Mesenchymal stem cell (in vitro differentiated cells and primary cell): ENCODE measurements at regions not wholly inside any gene's neighbourhood (a gene's known extent, or its start where the extent isn't known, plus 50 kb on each side); places are given as distances from the start of the nearest gene placed in this dataset.

Experiments used
- DNase-seq: peaks from one replicate; pipeline ENCODE4 v3.0.0-alpha.2; 2013
- H2AFZ ChIP-seq: one replicate; pipeline ENCODE4 v1.6.1; 2013; ENCODE audit warnings: low read depth, mild to moderate bottlenecking, control low read depth, inconsistent platforms, low read length, moderate library complexity
- H2AK5ac ChIP-seq: 2 replicates; pipeline ENCODE4 v1.6.1; 2013; ENCODE audit warnings: low read length, moderate library complexity, mild to moderate bottlenecking, inconsistent platforms; ENCODE audit not compliant: severe bottlenecking
- H2BK120ac ChIP-seq: one replicate; pipeline ENCODE4 v1.6.1; 2013; ENCODE audit warnings: low read depth, mild to moderate bottlenecking, inconsistent platforms, low read length, moderate library complexity
- H2BK12ac ChIP-seq, 2 experiments: one replicate each; pipeline ENCODE4 v1.6.1; 2013; ENCODE audit warnings: inconsistent platforms in 2 of 2, low read length in 2 of 2, mild to moderate bottlenecking in 2 of 2, moderate library complexity in 2 of 2, control low read depth in 1 of 2
- H2BK15ac ChIP-seq: one replicate; pipeline ENCODE4 v1.6.1; 2013; ENCODE audit warnings: mild to moderate bottlenecking, low read depth, inconsistent platforms; ENCODE audit not compliant: poor library complexity, severe bottlenecking
- H2BK5ac ChIP-seq: 2 replicates; pipeline ENCODE4 v1.6.1; 2013; ENCODE audit warnings: low read depth, mild to moderate bottlenecking, low read length, control low read depth, inconsistent platforms; ENCODE audit not compliant: poor library complexity, severe bottlenecking
- H3K14ac ChIP-seq, 2 experiments: one replicate each; pipeline ENCODE4 v1.6.1; 2013; ENCODE audit warnings: inconsistent platforms in 2 of 2, low read length in 2 of 2, control low read depth in 1 of 2, mild to moderate bottlenecking in 1 of 2, moderate library complexity in 1 of 2
- H3K18ac ChIP-seq, 2 experiments: one replicate each; pipeline ENCODE4 v1.6.1; 2013; ENCODE audit warnings: inconsistent platforms in 2 of 2, low read length in 2 of 2, control low read depth in 1 of 2, low read depth in 1 of 2, mild to moderate bottlenecking in 1 of 2
- H3K23ac ChIP-seq, 2 experiments: one replicate each; pipeline ENCODE4 v1.6.1; 2013; ENCODE audit warnings: inconsistent platforms in 2 of 2, low read length in 2 of 2, mild to moderate bottlenecking in 2 of 2, moderate library complexity in 2 of 2, control low read depth in 1 of 2
- H3K27ac ChIP-seq: 2 replicates; pipeline ENCODE4 v1.5.1; 2013; ENCODE audit warnings: mild to moderate bottlenecking, moderate library complexity, low read length, control low read depth, inconsistent platforms; ENCODE audit not compliant: poor library complexity, severe bottlenecking
- H3K27me3 ChIP-seq, 2 experiments: 2 replicates each; pipeline versions ENCODE4 v1.6.1 to v1.7.0; 2013; ENCODE audit warnings: low read length in 2 of 2, mild to moderate bottlenecking in 2 of 2, moderate library complexity in 2 of 2, control low read depth in 1 of 2, inconsistent platforms in 1 of 2; ENCODE audit not compliant: control insufficient read depth in 1 of 2, insufficient read depth in 1 of 2
- H3K36me3 ChIP-seq, 2 experiments: 2 replicates each; pipeline versions ENCODE4 v1.6.1 to v1.7.0; 2013; ENCODE audit warnings: low read length in 2 of 2, control low read depth in 1 of 2, inconsistent platforms in 1 of 2, low read depth in 1 of 2, mild to moderate bottlenecking in 1 of 2; ENCODE audit not compliant: insufficient read depth in 2 of 2, control insufficient read depth in 1 of 2
- H3K4ac ChIP-seq, 2 experiments: one replicate each; pipeline ENCODE4 v1.6.1; 2013; ENCODE audit warnings: inconsistent platforms in 2 of 2, low read length in 2 of 2, mild to moderate bottlenecking in 2 of 2, moderate library complexity in 2 of 2, control low read depth in 1 of 2, low read depth in 1 of 2
- H3K4me1 ChIP-seq: 2 replicates; pipeline ENCODE4 v1.6.1; 2013; ENCODE audit warnings: low read depth, low read length, control low read depth; ENCODE audit not compliant: control insufficient read depth, insufficient read depth
- H3K4me2 ChIP-seq: 2 replicates; pipeline ENCODE4 v1.6.1; 2013; ENCODE audit warnings: low read length, mild to moderate bottlenecking, inconsistent platforms; ENCODE audit not compliant: poor library complexity, severe bottlenecking
- H3K4me3 ChIP-seq, 2 experiments: 2 replicates each; pipeline versions ENCODE4 v1.5.1 to v1.7.0; 2013; ENCODE audit warnings: low read length in 2 of 2, mild to moderate bottlenecking in 2 of 2, control low read depth in 1 of 2, low read depth in 1 of 2; ENCODE audit not compliant: insufficient read depth in 1 of 2
- H3K79me1 ChIP-seq: replicated peaks from 2 replicates; pipeline ENCODE4 v1.6.1; 2013; ENCODE audit warnings: mild to moderate bottlenecking, control low read depth, low read length, inconsistent platforms; ENCODE audit not compliant: poor library complexity, severe bottlenecking
- H3K9ac ChIP-seq: 2 replicates; pipeline ENCODE4 v1.7.0; 2013; ENCODE audit warnings: mild to moderate bottlenecking, low read length, moderate library complexity
- H3K9me3 ChIP-seq: 2 replicates; pipeline ENCODE4 v1.7.0; 2013; ENCODE audit warnings: mild to moderate bottlenecking, low read length; ENCODE audit not compliant: control insufficient read depth
- H4K8ac ChIP-seq: one replicate; pipeline ENCODE4 v1.6.1; 2013; ENCODE audit warnings: inconsistent platforms, mild to moderate bottlenecking, low read length, moderate library complexity
- H4K91ac ChIP-seq: one replicate; pipeline ENCODE4 v1.6.1; 2013; ENCODE audit warnings: mild to moderate bottlenecking, low read length, inconsistent platforms
- WGBS: methylation state at CpG from one replicate; pipeline ENCODE4 v1.1.7; 2013; ENCODE audit warnings: mixed read lengths; 5-methylcytosine and 5-hydroxymethylcytosine counted together

DNA sequence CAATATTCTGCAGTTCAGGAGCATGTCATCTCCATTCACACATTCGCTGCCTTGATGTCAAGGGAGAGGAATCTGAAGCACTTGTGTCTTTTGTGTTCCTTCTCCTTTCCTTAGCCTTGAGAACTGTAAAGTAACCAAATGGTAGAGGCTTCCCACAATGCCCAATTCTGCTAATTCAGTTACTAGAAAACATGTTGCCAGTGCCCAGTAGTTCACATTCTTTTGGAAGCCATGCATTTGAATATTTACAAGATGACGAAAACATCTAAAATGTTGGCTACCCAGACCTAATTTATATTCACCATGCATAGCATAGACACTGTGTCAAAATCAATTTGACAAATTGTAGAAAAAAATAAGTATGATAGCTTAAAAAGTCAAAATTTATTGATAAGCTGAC, 852.7 kb upstream of the PHF14 start:
- Histone ChIP-seq H3K27me3 (no peaks in the 10 kb centered on the region), H2AK5ac (no peak overlapping the region), H3K14ac (no peak overlapping the region), H2BK12ac (no peak overlapping the region), H4K91ac (no peak overlapping the region), H4K8ac (no peak overlapping the region), H3K9ac (no peak overlapping the region), H3K4me3 (no peak overlapping the region), H3K4ac (no peak overlapping the region), H3K79me1 (no peaks in the 10 kb centered on the region), H2AFZ (no peak overlapping the region), H3K9me3 (peaks cover 3% of the 10 kb centered on the region), H3K4me2 (no peak overlapping the region), H3K4me1 (no peaks in the 10 kb centered on the region), H3K18ac (peak overlapping the region in 1 of 2 experiments; percentile 43), H3K23ac (no peak overlapping the region), H3K27ac (no peak overlapping the region), H2BK5ac (no peak overlapping the region), H2BK120ac (no peak overlapping the region), H2BK15ac (no peak overlapping the region), H3K36me3 (no peaks in the 10 kb centered on the region)
- WGBS, result 86% methylated on average over 2 of the region's 2 CpGs
- no peak for DNase-seq

DNA sequence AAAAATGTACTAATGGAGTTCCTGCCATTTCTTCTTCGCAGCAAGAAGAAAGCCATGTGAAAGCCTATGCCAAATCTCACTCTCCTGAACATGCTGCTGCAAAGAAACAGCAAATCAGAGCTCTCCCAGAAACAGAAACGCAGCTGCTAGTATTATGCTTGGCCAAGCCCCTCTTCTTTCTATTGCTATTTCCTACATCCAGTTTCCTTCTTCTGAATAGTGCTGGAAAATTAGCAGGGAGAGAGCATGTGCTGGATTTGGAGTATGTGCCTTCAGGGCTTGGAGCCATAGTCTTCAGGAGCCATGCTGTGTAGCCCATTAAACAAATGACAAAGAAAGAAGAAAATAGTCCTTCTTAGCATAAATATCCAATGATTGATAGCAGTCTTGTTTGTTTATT, 852.0 kb upstream of the PHF14 start:
- no peak overlapping the region for H3K4me3 ChIP-seq
- H4K91ac ChIP-seq, result no peak overlapping the region
- DNase-seq, result no peak
- peaks cover 3% of the 10 kb centered on the region for H3K9me3 ChIP-seq
- no peak overlapping the region for H2AFZ ChIP-seq
- H3K79me1 ChIP-seq, result no peaks in the 10 kb centered on the region
- no peaks in the 10 kb centered on the region for H3K27me3 ChIP-seq
- no peaks in the 10 kb centered on the region for H3K4me1 ChIP-seq
- H3K36me3 ChIP-seq, result no peaks in the 10 kb centered on the region
- H3K9ac ChIP-seq, result no peak overlapping the region
- no peak overlapping the region for H3K18ac ChIP-seq
- no peak overlapping the region for H3K14ac ChIP-seq
- no peak overlapping the region for H2BK15ac ChIP-seq
- no peak overlapping the region for H2BK120ac ChIP-seq
- H3K4me2 ChIP-seq, result no peak overlapping the region
- H2AK5ac ChIP-seq, result no peak overlapping the region
- WGBS, result 69% methylated on average over 1 of the region's 2 CpGs
- no peak overlapping the region for H2BK12ac ChIP-seq
- H4K8ac ChIP-seq, result no peak overlapping the region
- no peak overlapping the region for H2BK5ac ChIP-seq
- no peak overlapping the region for H3K23ac ChIP-seq
- no peak overlapping the region for H3K4ac ChIP-seq
- H3K27ac ChIP-seq, result no peak overlapping the region

DNA sequence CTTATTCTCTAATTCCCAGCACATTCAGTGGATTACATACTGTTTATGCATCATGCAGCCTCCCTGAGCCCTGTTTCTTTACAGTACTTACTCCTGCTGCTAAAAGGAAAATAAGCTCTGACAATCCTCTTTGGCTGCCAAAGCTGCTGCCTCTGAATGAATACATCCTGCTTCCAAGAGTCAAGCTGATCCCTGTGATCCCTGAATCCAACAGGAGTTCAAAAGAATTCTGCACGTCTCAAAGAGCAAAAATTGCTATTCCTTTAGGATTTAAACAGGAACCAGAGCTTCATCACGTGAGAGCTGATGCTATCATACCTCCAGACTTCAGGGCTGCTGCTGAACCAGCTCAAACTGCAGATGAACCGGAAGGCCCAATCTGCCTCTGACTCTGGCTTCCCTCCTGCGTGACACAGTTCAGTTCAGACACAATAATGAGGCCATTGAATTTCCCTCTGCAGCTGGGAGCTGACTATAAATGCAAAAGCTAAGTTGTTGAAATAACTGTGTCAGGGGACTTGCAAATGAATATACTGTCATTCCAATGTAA, 851.0 kb upstream of the PHF14 start:
- H3K4me3 ChIP-seq, result no peak overlapping the region
- no peak overlapping the region for H3K4ac ChIP-seq
- H2AFZ ChIP-seq, result no peak overlapping the region
- peak overlapping the region; percentile 1 to 11 for H3K18ac ChIP-seq
- no peak overlapping the region for H2BK15ac ChIP-seq
- H3K4me2 ChIP-seq, result no peak overlapping the region
- DNase-seq, result peak; percentile 71
- no peaks in the 10 kb centered on the region for H3K27me3 ChIP-seq
- no peak overlapping the region for H2BK12ac ChIP-seq
- 7% methylated on average over 4 of the region's 4 CpGs for WGBS
- H3K27ac ChIP-seq, result no peak overlapping the region
- H4K91ac ChIP-seq, result no peak overlapping the region
- H3K36me3 ChIP-seq, result no peaks in the 10 kb centered on the region
- H2AK5ac ChIP-seq, result no peak overlapping the region
- no peak overlapping the region for H2BK5ac ChIP-seq
- no peak overlapping the region for H3K9ac ChIP-seq
- H3K79me1 ChIP-seq, result no peaks in the 10 kb centered on the region
- no peak overlapping the region for H2BK120ac ChIP-seq
- H3K9me3 ChIP-seq, result peaks cover 2% of the 10 kb centered on the region
- no peaks in the 10 kb centered on the region for H3K4me1 ChIP-seq
- H4K8ac ChIP-seq, result no peak overlapping the region
- H3K23ac ChIP-seq, result no peak overlapping the region
- H3K14ac ChIP-seq, result no peak overlapping the region

DNA sequence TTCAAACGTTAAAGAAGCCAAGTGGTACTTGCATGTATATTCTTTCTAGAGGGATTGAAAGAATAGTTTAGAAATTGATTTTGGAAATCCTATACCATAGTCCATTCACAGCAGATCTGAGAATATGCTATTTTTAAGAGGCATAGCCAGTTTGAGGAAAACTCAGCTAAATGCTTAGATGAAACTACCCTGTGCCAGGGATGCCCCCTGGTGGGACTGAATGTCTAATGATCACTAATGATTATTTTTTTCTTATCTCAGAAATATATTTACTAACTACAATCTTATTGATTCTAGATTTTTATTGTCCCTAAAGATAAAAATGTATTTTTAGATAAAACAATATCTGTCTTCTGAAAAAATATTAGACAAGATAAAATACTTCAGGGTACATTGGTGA, 844.9 kb upstream of the PHF14 start:
- Histone ChIP-seq H3K4me2 (no peak overlapping the region), H3K9ac (no peak overlapping the region), H2AK5ac (no peak overlapping the region), H3K4ac (no peak overlapping the region), H2BK120ac (no peak overlapping the region), H4K8ac (no peak overlapping the region), H4K91ac (no peak overlapping the region), H3K14ac (no peak overlapping the region), H3K4me1 (no peaks in the 10 kb centered on the region), H2AFZ (no peak overlapping the region), H3K36me3 (no peaks in the 10 kb centered on the region), H2BK15ac (no peak overlapping the region), H3K18ac (no peak overlapping the region), H3K9me3 (no peaks in the 10 kb centered on the region), H2BK5ac (no peak overlapping the region), H3K23ac (no peak overlapping the region), H3K4me3 (no peak overlapping the region), H3K79me1 (no peaks in the 10 kb centered on the region), H3K27me3 (no peaks in the 10 kb centered on the region), H3K27ac (no peak overlapping the region), H2BK12ac (no peak overlapping the region)
- peak; percentile 31 for DNase-seq
- no CpG with 5 or more reads among the region's 1 CpG for WGBS
